COR-L47 (cell line): ENCODE measurements at regions not wholly inside any gene's neighbourhood (a gene's known extent, or its start where the extent isn't known, plus 50 kb on each side); places are given as distances from the start of the nearest gene placed in this dataset.

ENCODE experiments used
- DNase-seq: peaks from one replicate; lab custom pipeline; 2025; lab: John Stamatoyannopoulos, UW

DNA sequence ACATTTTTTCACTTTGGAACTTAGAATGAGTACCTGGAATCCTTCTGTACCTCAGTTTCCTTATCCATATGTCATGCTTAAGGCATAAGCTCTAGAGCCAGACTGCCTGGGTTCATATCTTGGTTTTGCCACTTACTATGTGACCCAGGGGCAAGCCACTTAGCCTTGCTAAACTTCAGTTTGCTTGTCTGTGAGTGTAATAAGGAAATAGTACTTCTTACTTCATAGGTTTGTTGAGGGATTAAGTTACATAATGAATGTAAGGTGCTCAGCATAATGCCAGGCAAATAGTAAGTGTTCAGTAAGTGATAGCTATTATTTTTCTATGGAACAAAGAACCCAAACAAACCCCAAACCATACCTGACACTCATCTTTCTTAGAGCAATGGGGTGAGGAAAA is 225.1 kb downstream of the BCAT1 start:
- no peak for DNase-seq

DNA sequence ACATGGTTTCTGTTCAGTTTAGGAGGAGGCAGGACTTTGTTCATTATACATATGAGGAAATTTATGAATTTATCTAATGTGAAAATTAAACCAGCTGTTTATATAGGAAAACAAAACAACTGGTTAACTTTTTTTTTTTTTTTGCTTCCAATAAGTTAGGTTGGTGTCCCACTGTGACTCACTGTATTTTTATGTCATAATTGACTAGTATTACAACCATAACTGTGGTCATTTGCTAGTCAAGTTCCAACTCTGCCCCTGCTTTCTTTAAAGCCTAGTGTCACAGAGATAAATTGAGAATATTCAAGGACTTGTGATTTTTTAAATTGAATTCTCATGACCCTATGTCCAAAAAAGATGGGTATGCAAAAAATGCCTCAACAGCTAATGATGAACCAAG is 227.7 kb downstream of the BCAT1 start:
- DNase-seq = no peak

DNA sequence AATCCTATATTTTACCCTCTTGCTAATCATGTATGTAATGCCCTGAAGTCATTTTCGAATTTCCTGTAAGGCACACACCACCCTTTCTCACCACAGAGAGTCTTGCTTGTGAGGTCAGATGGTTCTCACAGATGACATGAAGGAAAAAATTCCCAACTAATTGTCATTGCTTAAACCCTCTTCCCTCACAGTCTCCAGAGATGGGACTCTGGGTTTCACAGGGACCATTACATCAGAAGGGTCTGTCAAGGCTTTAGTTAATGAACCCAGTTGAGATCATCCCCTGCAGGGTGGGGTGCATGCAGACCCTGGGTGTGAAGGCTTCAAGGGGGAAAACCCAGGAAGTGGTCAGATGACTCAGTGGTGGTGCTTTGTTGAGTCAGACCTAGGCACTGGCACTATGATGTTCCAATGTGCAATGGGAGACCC is 229.6 kb downstream of the BCAT1 start:
- DNase-seq = no peak

DNA sequence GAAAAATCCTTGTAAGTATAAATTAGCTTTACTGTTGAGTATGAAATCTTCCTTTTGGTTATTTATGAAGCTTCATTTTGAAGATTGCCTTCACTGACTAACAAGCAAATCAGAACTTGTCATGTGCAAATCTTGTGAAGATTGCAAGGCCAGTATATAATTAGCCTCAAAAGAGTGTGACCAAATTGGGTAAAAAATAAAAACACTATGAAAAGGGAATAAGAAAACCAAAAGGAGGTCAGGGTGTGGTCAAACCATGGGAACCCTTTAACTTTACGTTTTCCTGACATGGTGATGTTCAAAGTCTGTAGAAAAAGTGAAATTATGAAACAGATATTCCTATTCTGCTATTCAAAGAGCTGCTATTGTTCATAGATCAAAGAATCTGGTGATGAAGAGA is 230.3 kb downstream of the BCAT1 start:
- no peak for DNase-seq

DNA sequence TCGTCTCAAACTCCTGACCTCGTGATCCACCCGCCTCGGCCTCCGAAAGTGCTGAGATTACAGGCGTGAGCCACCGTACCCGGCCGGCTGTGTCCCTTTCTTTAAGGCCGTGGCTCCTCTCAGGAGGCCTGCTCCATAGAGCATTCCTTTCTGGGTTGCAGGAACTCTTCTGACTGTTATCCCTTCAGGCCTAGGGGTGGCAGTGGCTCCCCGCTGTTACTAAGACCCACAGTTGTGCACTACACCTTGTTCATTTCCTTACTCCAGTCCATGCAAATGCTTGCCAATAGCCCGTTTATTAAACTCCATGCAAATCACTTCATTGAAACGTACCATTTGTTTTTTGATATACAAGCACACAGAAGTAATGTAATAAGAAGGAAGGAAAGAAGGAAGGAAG is 234.7 kb downstream of the BCAT1 start:
- no peak for DNase-seq

DNA sequence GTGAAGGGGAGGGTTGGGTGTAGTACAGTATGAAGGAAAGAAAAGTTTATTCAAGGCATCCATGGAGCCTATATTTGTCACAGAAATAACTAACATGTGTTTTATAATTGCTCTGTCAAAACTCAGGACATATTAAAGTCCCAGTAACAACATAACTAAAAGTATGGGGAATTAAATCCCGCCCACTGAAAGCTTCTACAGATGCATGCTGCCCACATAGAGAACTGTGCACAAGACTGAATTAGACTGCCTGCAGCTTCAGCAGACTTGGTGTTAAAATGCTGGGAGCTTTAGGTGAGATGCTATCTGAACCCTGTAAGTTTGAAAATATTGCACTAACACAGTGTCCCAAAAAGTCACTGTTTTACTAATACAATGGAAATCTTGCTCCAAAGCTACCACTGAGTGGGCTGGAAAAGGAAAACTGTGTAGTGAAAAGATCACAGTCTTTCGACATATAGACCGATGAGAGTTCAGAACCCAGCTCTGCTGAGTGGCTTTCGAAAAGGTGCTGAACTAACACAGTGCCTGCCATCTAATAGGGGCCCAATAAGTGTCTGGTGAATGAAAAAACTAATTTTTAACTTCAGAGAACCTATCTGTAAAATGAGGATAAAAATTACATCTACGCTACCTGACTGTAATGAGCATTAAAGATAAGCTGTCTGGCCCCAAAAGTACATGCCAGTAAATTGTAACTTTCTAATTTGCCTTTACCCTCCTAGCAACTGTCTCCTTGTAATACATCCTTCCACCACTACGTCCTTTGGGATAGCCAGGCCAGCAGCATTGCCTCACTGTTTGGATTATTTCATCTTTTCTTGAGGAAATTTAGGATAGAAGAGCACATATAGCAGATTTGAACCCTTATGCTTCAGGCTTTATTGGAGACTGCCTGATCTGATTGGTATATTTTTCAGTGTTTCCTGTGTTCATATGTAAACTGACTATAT is 237.6 kb downstream of the BCAT1 start:
- DNase-seq = no peak

DNA sequence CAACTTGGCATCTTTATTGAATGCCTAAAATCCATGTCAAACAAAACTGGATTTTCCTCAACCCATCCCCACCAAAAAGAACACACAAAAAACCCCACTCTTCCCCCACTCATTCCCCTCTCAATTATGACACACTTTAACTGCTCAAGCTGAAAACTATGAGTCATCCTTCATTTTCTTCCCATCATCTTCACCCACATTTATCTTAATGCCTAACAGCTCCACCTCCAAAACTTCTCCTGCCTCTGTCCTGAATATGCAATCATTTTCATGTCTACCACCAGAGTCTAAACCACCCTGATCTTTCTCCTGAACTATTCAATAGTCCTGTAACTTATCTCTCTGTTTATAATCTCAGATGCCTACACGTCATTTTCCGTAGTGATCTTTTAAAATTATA is 239.7 kb downstream of the BCAT1 start:
- DNase-seq = no peak

DNA sequence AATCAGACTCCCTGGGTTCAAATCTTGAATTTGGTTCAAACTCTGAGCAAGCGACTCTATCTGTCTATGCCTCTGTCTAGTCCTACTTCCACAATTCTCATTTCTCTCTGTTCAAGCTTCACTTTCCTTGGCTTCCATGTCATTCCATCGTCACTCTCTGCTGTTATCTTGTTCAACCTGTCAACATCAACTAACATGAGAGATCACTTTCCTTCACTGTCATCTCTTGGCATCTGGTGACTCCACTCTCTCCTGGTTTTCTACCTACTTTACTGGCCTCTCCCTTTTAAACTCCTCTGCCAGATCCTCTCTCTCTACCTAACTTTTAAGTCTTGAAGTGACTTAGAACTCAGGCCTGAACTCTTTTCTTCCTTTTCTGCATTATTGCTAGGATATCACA is 240.2 kb downstream of the BCAT1 start:
- no peak for DNase-seq

DNA sequence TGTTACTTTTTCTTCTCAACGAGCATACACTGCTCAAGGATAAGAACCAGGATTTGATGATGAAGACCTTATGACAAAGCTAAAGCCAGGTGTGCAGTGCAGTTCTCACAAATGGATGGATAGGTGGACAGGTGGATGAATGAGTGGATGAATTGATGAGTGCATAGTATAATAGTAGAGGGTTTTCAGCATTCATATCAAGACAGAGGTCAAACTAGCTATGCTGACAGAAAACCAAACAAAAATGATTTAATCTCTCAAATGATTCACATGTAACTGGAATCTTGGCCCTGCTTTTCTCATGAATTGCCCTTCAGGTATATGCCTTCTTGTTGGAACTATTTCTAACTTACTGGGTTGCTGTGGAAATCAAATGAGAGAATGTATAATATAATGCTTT is 240.9 kb downstream of the BCAT1 start:
- no peak for DNase-seq

DNA sequence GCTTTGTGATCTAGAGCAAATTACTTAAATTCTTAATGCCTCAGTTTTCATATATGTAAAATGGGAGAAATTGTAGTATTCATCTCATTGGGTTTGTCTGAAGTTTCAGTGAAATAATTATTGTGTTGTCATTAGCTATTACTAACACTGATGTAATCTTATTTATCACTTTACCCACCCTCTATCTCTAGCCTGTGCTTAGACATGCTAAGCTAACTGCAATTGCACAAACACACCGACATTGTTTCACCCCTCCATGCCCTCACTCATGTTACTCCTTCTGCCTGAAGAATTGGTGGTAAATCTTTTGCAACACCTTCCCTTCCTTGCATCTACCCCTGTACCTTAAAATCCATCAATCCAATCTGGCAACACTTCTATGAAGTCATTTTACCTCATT is 241.6 kb downstream of the BCAT1 start:
- DNase-seq = no peak

DNA sequence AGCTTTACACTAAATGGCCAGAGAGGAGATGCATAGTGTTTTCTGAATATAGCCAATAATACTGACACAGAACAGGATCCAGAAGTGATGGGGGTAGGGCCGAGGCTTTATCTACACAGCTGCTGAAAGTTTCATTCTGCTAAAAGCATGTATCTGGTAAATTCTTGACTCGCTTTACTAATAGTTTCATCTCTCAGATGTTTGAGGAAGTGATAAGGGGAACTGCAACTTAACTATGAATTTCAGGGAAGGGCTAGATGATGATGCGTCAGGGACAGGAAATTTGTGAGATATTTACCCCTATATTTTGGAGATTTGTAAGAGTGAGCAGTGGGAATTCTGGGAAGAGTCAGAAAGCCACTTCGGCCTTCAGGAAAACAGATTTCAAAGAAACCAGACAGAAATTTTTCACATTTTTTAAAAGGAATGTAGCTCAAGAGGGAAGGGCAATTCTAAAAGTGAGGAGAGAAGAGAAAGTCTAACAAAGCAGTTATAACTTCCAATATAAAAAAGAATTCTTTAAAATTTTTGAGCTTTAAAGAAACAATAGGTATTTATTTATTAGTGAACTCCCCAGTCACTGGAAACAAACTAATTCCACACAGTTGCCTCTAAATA is 243.1 kb downstream of the BCAT1 start:
- no peak for DNase-seq

DNA sequence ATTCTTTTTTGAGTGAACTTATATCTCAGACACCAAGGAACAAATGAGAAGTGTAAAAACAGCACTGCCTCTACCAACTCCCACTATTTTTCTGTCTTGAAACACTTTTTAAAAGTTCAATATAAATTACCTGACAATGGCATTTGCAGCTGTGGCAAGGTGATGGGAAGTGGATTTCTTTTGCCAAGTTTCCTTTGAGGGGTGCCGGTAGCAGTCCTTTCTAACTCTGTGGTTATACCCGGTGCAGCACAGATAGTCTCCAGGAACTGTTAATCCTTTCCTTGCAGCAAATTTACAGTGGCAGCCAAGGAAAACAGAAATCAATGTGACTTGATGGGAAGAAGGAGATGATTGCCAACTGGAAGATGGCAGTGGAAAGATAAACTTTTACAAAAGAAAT is 243.7 kb downstream of the BCAT1 start:
- no peak for DNase-seq

DNA sequence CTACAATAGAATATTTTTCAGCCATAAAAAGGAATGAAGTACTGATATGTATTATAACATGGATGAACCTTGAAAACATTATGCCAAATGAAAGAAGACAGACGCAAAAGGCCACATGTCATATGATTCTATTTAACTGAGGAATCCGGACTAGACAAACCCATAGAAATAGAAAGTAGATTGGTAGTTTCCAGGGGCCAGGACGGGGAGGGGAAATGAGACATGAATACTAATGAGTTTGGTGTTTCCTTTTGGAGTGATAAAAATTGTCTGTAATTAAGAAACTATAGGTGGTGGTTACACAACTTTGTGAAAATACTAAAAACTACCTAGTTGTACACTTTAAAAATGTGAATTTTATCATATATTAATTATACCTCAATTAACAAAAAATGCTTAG is 247.6 kb downstream of the BCAT1 start:
- DNase-seq = no peak

DNA sequence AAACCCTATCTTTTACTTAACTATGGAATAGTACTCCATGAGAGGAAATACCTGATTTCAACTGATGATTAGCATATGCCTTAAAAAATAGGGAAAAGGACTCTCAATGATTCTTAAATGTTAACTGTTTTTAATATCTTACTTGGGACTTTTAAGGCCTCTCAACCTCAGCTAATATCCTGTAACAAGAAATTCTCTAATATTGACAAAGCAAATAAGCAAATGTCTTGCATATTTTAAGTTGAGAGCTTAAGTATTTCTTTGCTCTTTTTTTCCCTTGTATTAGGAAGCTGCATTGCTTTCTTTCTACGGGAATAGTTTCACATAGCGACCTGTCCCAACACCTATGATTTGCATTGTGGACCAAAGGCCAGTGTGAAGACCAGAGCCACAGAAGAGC is 249.9 kb downstream of the BCAT1 start:
- no peak for DNase-seq

DNA sequence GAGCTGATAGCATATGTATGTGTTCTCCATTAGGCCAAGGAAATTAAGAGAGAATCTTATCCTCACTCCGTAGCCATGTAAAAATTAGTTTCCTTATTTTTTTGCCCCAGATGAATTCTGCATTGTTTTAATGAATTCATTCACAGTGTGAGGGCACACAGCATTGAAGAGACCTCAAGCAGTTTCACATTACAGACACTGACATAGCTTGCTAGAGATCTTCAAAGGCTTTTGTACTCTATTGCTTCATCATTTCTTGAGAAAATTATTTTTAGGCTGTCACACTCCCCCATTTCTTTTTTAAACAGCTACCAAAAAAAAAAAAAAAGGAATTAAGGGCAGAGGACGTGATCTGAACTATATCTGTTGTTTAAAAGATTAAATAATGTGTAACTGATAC is 251.1 kb downstream of the BCAT1 start:
- no peak for DNase-seq

DNA sequence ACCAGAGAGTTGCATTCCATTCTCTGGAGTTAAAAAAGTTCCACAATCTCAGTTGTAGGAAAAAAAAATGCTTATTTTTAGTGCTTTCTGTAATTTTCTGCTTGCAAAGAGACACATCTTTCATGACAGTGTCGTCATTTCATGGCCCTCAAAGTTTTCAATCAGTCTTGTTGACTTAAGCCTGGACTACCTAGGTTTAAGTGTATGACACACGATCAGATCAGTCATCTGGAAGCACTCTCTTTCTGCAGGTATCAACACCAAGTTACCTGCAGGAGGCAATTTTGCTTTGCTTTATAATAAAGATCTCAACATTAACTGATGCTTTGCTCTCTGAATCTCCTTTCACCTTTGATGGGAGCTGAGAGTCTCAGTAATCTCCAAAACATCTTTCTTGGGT is 251.6 kb downstream of the BCAT1 start:
- DNase-seq = no peak

DNA sequence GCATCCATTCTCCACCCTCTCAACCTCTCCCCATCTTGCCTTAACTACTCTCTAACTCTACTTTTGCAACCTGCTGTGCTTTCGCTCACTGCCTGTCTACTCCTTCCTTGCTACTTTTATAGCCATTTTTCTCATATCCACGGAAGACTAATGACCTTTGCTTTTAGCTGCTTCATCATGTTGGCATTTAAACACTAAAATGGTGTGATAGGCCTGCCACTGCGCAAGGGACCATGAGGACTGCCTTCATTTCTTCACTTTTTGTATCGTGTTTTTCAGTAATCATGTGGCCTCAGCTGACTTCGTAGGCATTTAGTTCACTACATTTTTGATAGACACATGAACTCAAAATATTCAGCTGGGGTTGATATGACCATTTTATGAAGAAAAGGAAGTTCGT is 252.1 kb downstream of the BCAT1 start:
- no peak for DNase-seq

DNA sequence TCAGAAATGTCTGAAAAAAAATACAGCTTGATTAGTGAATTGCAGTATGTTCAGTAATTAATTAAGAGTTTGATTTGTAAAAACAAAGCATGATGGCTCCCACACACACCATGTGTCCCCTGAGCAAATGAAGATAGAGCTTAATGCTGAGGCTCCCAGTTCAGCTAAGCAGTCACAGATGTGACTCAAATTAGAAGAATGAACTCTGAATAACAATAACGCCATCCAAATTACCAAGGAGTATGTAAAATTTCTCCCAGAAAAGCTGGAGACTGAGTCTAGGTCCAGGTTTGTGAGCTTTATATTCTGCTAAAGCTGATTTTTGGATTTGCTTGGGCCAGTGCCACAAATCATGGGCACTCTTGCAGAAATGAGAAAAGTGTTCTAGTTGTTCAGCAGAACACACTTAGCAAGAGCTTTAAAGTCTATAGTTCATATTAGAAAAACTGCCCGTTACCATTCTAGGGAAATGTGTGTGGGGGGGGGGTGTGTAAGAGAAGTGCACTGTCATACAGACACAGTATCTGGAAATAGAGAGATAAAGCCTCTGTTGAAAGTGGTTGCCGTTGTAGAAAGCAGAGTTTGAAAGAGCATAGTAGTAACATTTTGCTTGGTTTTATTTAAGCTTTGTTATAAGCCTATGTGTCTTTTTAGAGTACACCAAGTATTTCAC is 253.1 kb downstream of the BCAT1 start:
- no peak for DNase-seq

DNA sequence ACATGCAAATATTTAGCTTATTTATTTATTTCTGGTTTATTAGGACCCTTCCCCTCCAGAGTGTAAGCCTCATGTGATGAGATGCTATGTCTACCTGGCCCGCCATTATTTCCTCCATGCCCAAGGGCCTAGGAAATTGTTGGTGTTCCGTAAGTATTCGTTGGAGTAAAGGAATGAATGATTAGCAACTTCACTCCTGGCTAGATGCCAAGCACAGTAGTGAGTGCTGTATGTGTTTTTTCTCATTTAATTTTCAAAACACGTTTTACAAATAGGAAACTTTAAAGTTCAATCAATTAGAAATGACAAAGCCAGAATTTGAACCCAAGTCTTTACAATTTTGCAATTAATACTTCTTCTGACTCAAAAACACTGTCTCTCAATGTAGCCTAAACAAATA is 253.8 kb downstream of the BCAT1 start:
- no peak for DNase-seq

DNA sequence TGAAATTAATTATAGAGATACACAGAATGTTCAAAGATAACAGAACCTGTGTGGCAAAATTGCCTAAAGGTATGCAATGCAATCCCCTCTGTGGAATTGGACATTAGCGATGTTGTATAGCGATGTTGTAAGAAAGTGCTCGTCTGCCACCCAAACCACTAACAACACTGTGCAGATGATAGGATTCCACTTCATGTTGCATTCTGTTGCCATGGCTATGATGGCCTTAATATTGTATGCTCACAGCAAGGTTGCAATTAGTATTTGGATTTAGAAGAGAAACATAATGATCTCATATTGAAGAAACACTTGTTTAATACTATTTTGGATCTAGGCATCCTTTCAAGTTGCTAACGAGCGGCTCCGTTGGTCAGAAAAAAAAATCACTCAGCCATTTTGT is 260.3 kb downstream of the BCAT1 start:
- no peak for DNase-seq

DNA sequence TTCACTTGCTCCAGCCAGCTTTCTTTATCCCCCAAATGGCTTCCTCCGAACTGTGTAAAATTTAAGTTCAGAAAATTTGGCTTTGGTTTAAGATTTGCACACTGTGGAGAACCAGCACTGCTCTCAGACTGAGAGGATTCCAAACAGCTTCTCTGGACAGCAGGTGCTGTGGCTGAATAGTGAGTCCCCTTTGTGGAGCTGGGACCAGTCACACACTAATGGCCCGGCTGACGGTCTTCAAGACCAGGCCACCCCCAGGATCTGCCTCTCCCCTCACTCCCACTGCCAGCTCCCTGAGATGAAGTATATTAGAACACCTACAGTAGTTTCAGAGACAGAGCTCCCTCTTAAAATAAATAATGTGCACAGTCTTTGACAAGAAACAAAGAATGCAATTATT is 267.3 kb downstream of the BCAT1 start:
- no peak for DNase-seq

DNA sequence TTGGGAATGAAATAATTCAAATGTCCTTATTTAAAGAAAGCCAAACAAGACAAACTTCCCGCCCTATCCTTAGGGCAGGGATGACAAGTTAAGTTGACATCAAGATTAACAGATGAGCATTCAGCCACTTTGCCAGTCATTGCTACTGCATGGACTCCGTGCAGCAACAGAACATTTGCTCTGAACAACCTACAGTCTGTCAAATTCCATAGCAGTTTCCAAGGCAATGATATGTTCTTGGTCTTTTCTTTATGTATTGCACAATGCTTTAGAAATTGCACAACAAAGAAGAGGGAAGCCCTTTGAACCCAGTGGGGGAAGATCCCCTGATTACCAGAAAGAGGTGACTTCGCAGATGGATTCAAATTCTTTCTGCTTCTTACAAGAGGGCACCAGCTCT is 269.8 kb downstream of the BCAT1 start:
- no peak for DNase-seq

DNA sequence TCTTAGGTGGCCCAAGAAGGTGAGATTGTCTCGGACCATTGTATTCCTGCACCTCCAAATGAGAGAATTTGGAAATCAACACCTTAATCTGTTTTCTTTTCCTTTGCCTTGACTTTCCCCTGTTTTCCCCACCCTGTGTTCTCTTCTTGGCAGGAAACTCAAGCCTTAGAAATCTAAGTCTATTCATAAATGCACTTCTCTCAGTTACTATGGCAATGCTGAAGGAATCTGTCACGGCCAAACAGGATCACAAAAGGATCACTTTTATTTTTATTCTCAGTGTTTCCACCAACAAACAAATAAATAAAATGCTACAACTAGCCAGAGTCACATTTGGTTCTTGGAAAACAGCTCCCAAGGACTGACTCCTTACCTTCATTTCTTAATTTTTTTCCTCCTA is 270.5 kb downstream of the BCAT1 start:
- DNase-seq = no peak
